ENCODE measurements at regions not wholly inside any gene's neighbourhood (a gene's known extent, or its start where the extent isn't known, plus 50 kb on each side); places are given as distances from the start of the nearest gene placed in this dataset.

DNA sequence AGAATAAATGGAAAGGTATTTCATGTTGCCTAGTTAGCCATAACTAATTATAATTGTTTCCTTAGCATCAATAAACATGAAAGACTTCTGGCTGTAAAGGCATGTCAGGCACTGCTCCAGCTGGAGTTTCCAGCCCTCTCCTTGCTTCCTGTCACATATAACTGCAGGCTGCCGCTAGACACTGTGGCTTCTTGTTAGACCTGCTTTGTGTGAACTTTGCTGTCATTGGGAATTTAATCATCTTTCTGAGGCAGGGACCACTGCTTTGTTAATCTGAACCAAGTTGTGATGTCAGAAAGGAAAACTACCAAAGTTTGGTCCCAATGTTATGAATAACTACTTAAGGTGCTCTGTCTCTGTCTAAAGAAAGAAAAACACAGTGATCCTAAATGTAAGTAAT lies 90.3 kb upstream of the DUSP10 start:
- Histone ChIP-seq H3K9me3 (ENCODE audit: insufficient read depth, low read length) (no peaks in the 10 kb centered on the region), H3K4me2 (ENCODE audit: low read length) (no peak overlapping the region), H2AFZ (ENCODE audit: low read depth, low read length) (no peak overlapping the region), H3K27ac (ENCODE audit: low read length) (no peak overlapping the region), H3K9ac (ENCODE audit: low read length) (no peak overlapping the region), H3K4me1 (ENCODE audit: low read length) (peaks cover 41% of the 10 kb centered on the region), H3K36me3 (replicated peaks; ENCODE audit: low read depth, low read length) (no peaks in the 10 kb centered on the region), H3K27me3 (ENCODE audit: low read depth, low read length) (peaks cover 26% of the 10 kb centered on the region), H3K79me2 (ENCODE audit: low read length) (no peaks in the 10 kb centered on the region), H4K20me1 (ENCODE audit: insufficient read depth, low read length) (no peaks in the 10 kb centered on the region), H3K4me3 (ENCODE audit: low read length) (no peak overlapping the region)
- TF ChIP-seq EZH2phosphoT487 (IDR thresholded peaks at IDR 0.05; ENCODE audit: low read depth) = no peak

DNA sequence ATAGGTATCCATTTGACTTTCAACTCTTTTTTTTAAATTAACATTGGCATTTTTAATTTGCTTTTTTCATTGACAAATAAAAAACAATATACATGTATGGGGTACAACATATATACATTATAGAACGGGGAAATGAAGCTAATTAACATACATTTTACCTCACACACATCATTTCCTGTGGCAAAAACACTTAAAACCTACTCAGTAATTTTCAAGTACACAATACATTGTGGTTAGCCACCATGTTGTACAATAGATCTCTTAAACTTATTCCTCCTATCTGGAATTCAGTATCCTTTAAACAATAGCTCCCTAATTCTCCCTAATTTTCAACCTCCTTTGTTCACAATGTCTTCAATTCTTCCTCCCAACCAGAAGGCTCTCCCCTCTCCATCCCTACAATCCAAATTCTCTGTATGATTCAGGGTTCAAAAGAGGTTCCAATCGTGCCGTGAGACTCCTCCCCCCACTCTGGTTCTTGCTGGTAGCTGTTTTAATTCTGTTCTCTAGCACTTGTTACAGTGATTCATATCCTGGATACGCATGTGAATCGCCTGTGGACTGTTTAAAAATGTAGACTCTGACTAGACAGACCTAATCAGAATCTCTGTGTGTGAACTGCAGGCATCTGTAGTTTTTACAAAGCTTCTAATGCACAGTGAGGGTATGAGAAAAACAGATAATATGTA lies 87.6 kb upstream of the DUSP10 start:
- Histone ChIP-seq H4K20me1 (ENCODE audit: insufficient read depth, low read length) (no peaks in the 10 kb centered on the region), H3K9me3 (ENCODE audit: insufficient read depth, low read length) (no peaks in the 10 kb centered on the region), H2AFZ (ENCODE audit: low read depth, low read length) (peak overlapping the region; percentile 79; the same call in 1 of the 2 replicates), H3K36me3 (replicated peaks; ENCODE audit: low read depth, low read length) (no peaks in the 10 kb centered on the region), H3K4me3 (ENCODE audit: low read length) (peak overlapping the region; percentile 22), H3K9ac (ENCODE audit: low read length) (peak overlapping the region; percentile 19; the same call in 1 of the 2 replicates), H3K79me2 (ENCODE audit: low read length) (no peaks in the 10 kb centered on the region), H3K4me1 (ENCODE audit: low read length) (peaks cover 54% of the 10 kb centered on the region), H3K27me3 (ENCODE audit: low read depth, low read length) (peaks cover 3% of the 10 kb centered on the region; the same call in 1 of the 2 replicates), H3K4me2 (ENCODE audit: low read length) (peak overlapping the region; percentile 65), H3K27ac (ENCODE audit: low read length) (no peak overlapping the region; the same call in 1 of the 2 replicates)
- TF ChIP-seq, protein P1, sequence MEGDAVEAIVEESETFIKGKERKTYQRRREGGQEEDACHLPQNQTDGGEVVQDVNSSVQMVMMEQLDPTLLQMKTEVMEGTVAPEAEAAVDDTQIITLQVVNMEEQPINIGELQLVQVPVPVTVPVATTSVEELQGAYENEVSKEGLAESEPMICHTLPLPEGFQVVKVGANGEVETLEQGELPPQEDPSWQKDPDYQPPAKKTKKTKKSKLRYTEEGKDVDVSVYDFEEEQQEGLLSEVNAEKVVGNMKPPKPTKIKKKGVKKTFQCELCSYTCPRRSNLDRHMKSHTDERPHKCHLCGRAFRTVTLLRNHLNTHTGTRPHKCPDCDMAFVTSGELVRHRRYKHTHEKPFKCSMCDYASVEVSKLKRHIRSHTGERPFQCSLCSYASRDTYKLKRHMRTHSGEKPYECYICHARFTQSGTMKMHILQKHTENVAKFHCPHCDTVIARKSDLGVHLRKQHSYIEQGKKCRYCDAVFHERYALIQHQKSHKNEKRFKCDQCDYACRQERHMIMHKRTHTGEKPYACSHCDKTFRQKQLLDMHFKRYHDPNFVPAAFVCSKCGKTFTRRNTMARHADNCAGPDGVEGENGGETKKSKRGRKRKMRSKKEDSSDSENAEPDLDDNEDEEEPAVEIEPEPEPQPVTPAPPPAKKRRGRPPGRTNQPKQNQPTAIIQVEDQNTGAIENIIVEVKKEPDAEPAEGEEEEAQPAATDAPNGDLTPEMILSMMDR (IDR thresholded peaks at IDR 0.05; ENCODE audit: low read depth, low read length) = no peak
- no peak for TF ChIP-seq EZH2phosphoT487 (IDR thresholded peaks at IDR 0.05; ENCODE audit: low read depth)

DNA sequence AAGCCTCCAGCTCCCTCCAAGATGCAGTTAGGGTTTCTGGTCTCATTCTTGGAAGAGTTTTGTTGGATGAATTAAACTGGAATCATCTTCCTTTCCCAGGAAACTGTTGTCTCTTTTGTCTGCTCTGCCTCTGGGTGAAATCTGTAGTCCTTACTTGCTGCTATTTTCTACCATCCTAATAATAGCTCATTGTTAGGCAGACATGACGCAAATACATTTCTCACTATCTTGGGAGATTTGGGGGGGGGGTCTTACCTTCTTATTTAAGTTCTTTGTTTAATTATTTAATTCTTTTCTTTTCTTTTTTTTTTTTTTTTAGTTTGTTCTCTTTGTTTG lies 85.4 kb upstream of the DUSP10 start:
- no peaks in the 10 kb centered on the region for H3K79me2 ChIP-seq (ENCODE audit: low read length)
- no peak overlapping the region for H2AFZ ChIP-seq (ENCODE audit: low read depth, low read length)
- H4K20me1 ChIP-seq (ENCODE audit: insufficient read depth, low read length) = no peaks in the 10 kb centered on the region

DNA sequence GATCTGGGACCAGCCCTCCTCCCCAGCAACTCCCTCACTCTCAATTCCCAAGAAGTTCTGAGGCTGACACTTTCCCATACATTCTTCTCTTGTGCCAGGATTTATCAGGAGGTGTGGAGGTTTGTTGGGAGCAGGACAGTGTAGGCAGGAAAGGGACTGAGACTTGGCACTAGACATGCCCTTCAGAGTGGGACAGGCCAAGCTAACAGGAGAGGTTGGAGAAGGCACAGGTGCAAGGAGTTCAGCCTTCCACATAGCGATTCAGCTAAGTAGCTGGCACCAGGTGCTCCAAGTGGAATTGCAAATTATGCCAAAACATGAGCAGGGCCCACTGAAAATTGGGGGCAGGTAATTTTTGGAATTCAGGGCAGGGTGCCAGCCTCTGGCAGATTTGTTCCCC lies 83.0 kb upstream of the DUSP10 start:
- Histone ChIP-seq H3K79me2 (ENCODE audit: low read length) (no peaks in the 10 kb centered on the region), H3K9ac (ENCODE audit: low read length) (peak overlapping the region; percentile 67; the same call in 1 of the 2 replicates), H3K9me3 (ENCODE audit: insufficient read depth, low read length) (no peaks in the 10 kb centered on the region), H3K36me3 (replicated peaks; ENCODE audit: low read depth, low read length) (no peaks in the 10 kb centered on the region), H4K20me1 (ENCODE audit: insufficient read depth, low read length) (no peaks in the 10 kb centered on the region), H2AFZ (ENCODE audit: low read depth, low read length) (no peak overlapping the region), H3K4me3 (ENCODE audit: low read length) (no peak overlapping the region), H3K4me2 (ENCODE audit: low read length) (no peak overlapping the region), H3K27me3 (ENCODE audit: low read depth, low read length) (peaks cover 3% of the 10 kb centered on the region; the same call in 1 of the 2 replicates), H3K4me1 (ENCODE audit: low read length) (peaks cover 63% of the 10 kb centered on the region), H3K27ac (ENCODE audit: low read length) (no peak overlapping the region)
- TF ChIP-seq, protein P1 (IDR thresholded peaks at IDR 0.05; ENCODE audit: low read depth, low read length) = no peak
- TF ChIP-seq EZH2phosphoT487 (IDR thresholded peaks at IDR 0.05; ENCODE audit: low read depth) = no peak

More for the DNA sequence above, 85.4 kb upstream of the DUSP10 start:
- H3K4me3 ChIP-seq (ENCODE audit: low read length) = no peak overlapping the region
- H3K27me3 ChIP-seq (ENCODE audit: low read depth, low read length) = peaks cover 3% of the 10 kb centered on the region; the same call in 1 of the 2 replicates
- no peak for TF ChIP-seq EZH2phosphoT487 (IDR thresholded peaks at IDR 0.05; ENCODE audit: low read depth)
- TF ChIP-seq, protein P1 (IDR thresholded peaks at IDR 0.05; ENCODE audit: low read depth, low read length) = no peak
- no peaks in the 10 kb centered on the region for H3K36me3 ChIP-seq (replicated peaks; ENCODE audit: low read depth, low read length)
- H3K4me2 ChIP-seq (ENCODE audit: low read length) = no peak overlapping the region
- peaks cover 75% of the 10 kb centered on the region for H3K4me1 ChIP-seq (ENCODE audit: low read length)
- H3K9ac ChIP-seq (ENCODE audit: low read length) = no peak overlapping the region
- no peaks in the 10 kb centered on the region for H3K9me3 ChIP-seq (ENCODE audit: insufficient read depth, low read length)
- no peak overlapping the region for H3K27ac ChIP-seq (ENCODE audit: low read length)
